Ectodermal cell (in vitro differentiated cells): ENCODE measurements at regions not wholly inside any gene's neighbourhood (a gene's known extent, or its start where the extent isn't known, plus 50 kb on each side); places are given as distances from the start of the nearest gene placed in this dataset.

Source experiments
- H3K27ac ChIP-seq: 2 replicates; pipeline ENCODE4 v1.7.0; 2013; ENCODE audit warnings: mild to moderate bottlenecking, low read depth, low read length; ENCODE audit not compliant: insufficient read depth, poor library complexity, severe bottlenecking
- H3K27me3 ChIP-seq: 2 replicates; pipeline ENCODE4 v1.7.0; 2013; ENCODE audit warnings: mild to moderate bottlenecking, low read length; ENCODE audit not compliant: insufficient read depth, control insufficient read depth, poor library complexity, severe bottlenecking
- H3K36me3 ChIP-seq: one replicate; pipeline ENCODE4 v1.7.0; 2013; ENCODE audit warnings: low read length; ENCODE audit not compliant: control insufficient read depth, insufficient read depth
- H3K4me1 ChIP-seq: one replicate; pipeline ENCODE4 v1.7.0; 2013; ENCODE audit warnings: low read length; ENCODE audit not compliant: control insufficient read depth, insufficient read depth
- H3K4me3 ChIP-seq: 2 replicates; pipeline ENCODE4 v1.7.0; 2013; ENCODE audit warnings: low read depth, low read length, control low read depth; ENCODE audit not compliant: insufficient read depth
- H3K9me3 ChIP-seq: 2 replicates; pipeline ENCODE4 v1.7.0; 2013; ENCODE audit warnings: mild to moderate bottlenecking, low read length, moderate library complexity; ENCODE audit not compliant: control insufficient read depth
- WGBS, 2 experiments: methylation state at CpG; one replicate each; pipeline ENCODE4 v1.1.7; 2013; ENCODE audit warnings: missing lambda C conversion rate in 2 of 2; 5-methylcytosine and 5-hydroxymethylcytosine counted together

DNA sequence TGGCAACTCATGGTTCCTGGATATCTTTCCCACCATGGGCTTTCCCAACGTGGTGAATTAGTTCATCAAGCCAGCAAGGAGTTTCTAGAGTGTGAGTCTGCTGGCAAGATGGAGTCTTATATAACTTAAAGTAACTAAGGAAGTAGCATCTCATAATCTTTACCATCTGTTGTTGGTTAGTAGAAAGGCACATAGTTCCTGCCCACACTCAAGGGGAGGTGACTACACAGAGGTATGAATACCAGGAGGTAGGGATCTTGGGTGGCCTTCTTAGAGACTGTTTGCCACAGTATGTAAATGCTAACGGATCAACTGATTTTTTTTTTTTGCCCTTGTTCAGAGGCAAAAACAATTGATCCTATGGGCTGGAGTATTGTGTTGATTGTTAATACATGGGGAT lies 446.9 kb downstream of the ATP23 start:
- Histone ChIP-seq H3K4me1 (no peaks in the 10 kb centered on the region), H3K27me3 (no peaks in the 10 kb centered on the region), H3K36me3 (no peaks in the 10 kb centered on the region), H3K9me3 (no peaks in the 10 kb centered on the region), H3K27ac (no peak overlapping the region), H3K4me3 (no peak overlapping the region)
- WGBS, 2 experiments: 87 to 95% methylated on average over 2 of the region's 2 CpGs

DNA sequence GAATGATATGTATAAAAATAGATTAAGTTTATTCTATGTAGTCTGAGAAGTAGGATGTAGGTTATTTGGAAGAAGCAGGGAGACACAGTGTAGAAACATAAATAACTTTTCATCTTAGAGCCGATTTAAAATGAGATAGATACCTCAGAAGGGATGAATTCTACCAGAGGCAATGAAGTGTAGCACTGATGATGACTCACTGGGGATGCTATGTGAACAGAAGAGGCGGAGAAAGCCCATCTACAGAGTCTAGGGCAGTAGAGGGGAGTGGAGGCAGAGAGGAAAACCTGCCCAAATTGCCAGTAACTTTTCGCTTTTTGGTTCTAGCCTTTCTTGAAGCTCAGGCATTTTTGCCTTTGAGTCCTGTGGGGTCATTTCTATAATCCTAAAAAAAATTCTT lies 451.8 kb downstream of the ATP23 start:
- Histone ChIP-seq H3K4me1 (no peaks in the 10 kb centered on the region), H3K4me3 (no peak overlapping the region), H3K27me3 (no peaks in the 10 kb centered on the region), H3K36me3 (no peaks in the 10 kb centered on the region), H3K9me3 (no peaks in the 10 kb centered on the region), H3K27ac (no peak overlapping the region)
- WGBS, 2 experiments: 90 to 96% methylated on average over 3 of the region's 3 CpGs

DNA sequence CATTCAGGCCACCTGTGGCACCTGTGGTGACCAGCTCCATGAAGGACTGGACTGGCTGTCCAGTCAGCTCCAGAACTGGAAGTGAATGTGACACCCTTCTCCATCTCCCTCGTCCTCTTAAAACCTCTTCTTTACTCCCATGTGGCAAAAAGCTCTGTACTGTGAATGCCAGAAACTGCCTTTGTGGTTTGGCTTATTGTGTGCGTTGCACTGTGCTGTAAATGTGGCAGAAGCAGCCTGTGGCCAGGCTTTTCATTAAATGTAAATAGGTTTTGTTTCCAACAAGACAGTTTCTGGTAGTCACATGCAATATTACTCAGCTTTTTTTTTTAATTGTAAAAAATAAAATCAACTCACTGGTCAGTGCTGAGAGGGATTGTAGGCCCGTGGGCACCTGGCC lies 453.7 kb downstream of the ATP23 start:
- no peak overlapping the region for H3K27ac ChIP-seq
- H3K9me3 ChIP-seq: no peaks in the 10 kb centered on the region
- no peaks in the 10 kb centered on the region for H3K4me1 ChIP-seq
- WGBS, 2 experiments: 94 to 96% methylated on average over 3 of the region's 3 CpGs
- no peaks in the 10 kb centered on the region for H3K36me3 ChIP-seq
- no peak overlapping the region for H3K4me3 ChIP-seq
- no peaks in the 10 kb centered on the region for H3K27me3 ChIP-seq

DNA sequence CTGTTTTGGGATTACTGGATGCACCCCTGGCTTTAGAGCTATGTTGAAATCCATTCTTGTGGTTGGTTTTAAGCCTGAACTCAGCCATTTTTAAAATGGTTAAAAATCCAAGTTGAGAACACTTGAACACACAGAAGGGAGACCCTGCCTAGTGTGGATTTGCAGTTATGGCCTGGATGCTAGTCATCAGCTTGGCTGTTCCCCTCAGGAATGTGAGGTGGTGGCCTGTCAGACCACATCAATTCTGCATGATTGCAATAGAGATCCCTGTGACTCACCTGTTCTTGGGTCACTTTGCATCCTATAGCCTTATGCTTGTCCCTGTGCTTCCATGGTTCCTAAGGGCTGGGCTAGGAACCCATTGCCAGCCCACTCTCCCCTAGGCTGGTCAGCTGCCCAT lies 454.1 kb downstream of the ATP23 start:
- Histone ChIP-seq H3K36me3 (no peaks in the 10 kb centered on the region), H3K27ac (no peak overlapping the region), H3K4me3 (no peak overlapping the region), H3K27me3 (no peaks in the 10 kb centered on the region), H3K9me3 (no peaks in the 10 kb centered on the region), H3K4me1 (no peaks in the 10 kb centered on the region)

DNA sequence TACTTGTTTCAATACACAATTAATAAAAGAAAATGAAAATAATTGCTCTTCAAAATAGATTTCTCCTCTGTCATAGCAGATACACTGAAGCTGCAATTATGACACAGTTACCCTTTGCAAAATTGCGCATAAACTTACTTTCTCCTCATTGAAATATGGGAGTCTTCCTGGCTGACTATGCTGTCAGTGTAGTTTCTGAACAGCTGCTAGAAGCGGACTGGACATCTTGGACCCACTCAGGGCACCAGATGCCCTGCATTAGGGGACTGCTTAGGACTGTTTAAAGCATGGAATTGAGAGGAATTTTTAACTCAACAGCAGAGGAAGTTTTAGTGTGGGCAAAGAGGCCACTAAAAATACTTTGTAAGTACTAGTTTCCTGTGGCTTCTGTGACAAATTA lies 454.9 kb downstream of the ATP23 start:
- no peak overlapping the region for H3K27ac ChIP-seq
- no peaks in the 10 kb centered on the region for H3K36me3 ChIP-seq
- no peaks in the 10 kb centered on the region for H3K4me1 ChIP-seq
- no peak overlapping the region for H3K4me3 ChIP-seq
- no peaks in the 10 kb centered on the region for H3K9me3 ChIP-seq
- 95 to 97% methylated on average over 2 of the region's 2 CpGs for WGBS, 2 experiments
- H3K27me3 ChIP-seq: no peaks in the 10 kb centered on the region

DNA sequence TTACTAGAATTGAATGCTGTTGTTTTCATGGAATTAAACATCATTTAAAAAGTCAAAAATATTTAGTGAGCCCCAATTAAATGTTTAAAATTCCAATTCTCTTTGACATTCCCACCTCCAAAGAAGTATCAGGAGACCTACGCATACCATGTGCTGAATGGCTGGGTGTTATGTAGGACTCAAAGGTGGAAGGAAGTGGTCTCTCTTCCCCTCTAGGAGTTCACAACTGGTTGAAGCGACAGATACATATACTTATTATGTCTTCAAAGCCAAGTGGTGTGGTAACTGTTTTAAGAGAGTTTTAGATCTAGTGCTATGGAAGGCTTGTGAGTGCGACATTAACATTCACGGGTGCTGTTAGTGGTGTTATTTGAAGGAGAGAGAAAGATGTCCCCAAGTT lies 464.0 kb downstream of the ATP23 start:
- H3K4me3 ChIP-seq: no peak overlapping the region
- 91 to 98% methylated on average over 3 to 4 of the region's 4 CpGs for WGBS, 2 experiments
- no peaks in the 10 kb centered on the region for H3K27me3 ChIP-seq
- H3K27ac ChIP-seq: no peak overlapping the region
- no peaks in the 10 kb centered on the region for H3K4me1 ChIP-seq
- H3K9me3 ChIP-seq: no peaks in the 10 kb centered on the region
- no peaks in the 10 kb centered on the region for H3K36me3 ChIP-seq

DNA sequence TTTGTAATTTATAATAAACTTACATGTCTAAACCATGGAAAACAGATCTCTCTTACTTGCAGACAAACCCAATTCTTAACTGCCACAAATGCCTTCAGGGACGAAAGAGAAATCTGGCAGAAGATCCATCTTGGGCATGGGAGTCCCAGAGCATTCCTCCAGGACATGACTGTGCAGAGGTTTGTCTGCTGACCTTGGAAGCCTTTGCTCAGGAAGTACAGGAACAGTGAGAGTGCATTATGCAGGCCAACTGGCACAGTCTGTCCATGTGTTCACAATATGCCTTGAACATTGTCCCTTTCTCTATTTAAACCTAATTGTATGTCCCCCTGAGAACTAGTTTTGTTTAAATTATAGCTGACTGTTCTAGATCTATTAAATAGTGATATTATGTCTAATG lies 467.1 kb downstream of the ATP23 start:
- no peak overlapping the region for H3K27ac ChIP-seq
- 96 to 100% methylated on average over 1 of the region's 1 CpG for WGBS, 2 experiments
- H3K27me3 ChIP-seq: no peaks in the 10 kb centered on the region
- no peaks in the 10 kb centered on the region for H3K36me3 ChIP-seq
- no peaks in the 10 kb centered on the region for H3K9me3 ChIP-seq
- H3K4me3 ChIP-seq: no peak overlapping the region
- H3K4me1 ChIP-seq: no peaks in the 10 kb centered on the region

DNA sequence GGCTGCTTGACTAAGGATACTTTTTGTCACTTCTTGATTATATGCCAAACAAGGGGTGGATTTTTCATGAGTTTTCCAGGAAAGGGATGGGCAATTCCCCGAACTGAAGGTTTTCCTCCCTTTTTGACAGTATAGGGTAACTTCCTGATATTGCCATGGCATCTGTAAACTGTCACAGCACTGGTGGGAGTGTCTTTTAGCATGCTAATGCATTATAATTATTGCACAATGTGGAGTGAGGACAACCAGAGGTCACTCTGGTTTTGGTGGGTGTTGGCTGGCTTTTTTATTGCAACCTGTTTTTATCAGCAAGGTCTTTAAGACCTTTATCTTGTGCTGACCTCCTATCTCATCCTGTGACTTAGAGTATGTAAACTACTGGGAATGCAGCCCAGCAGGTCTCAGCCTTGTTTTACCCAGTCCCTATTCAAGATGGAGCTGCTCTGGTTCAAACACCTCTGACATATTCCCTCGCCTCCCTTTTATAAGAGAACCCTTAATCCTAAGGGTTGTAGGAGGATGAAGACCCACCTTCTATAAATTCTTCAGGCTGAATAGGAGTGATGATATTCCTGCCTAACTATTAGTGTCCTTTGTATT lies 471.2 kb downstream of the ATP23 start:
- peaks cover 7% of the 10 kb centered on the region for H3K4me1 ChIP-seq
- H3K4me3 ChIP-seq: no peak overlapping the region
- no peaks in the 10 kb centered on the region for H3K27me3 ChIP-seq
- WGBS, 2 experiments: 80 to 95% methylated on average over 1 to 2 of the region's 2 CpGs
- H3K36me3 ChIP-seq: no peaks in the 10 kb centered on the region
- H3K9me3 ChIP-seq: no peaks in the 10 kb centered on the region
- no peak overlapping the region for H3K27ac ChIP-seq

DNA sequence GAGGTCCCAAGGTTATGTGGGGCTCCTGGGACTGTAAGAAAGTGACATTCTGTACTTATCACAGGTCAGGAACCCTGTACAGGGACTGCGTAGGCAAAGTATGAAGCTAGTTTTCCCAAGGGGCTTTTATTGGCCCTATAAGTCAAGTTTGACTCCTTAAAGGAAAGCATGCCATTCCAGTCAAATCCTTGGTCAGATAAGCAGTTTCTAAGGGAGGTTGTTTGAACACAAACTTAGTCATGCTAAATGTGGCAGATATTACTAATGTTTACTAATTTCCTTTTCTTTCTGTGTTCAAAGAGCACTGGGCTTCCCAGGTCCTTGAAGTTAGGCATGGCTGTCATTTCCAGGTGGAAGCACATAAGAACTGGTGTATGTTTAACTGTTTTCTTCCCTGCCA lies 472.4 kb downstream of the ATP23 start:
- H3K27ac ChIP-seq: no peak overlapping the region
- no peaks in the 10 kb centered on the region for H3K27me3 ChIP-seq

DNA sequence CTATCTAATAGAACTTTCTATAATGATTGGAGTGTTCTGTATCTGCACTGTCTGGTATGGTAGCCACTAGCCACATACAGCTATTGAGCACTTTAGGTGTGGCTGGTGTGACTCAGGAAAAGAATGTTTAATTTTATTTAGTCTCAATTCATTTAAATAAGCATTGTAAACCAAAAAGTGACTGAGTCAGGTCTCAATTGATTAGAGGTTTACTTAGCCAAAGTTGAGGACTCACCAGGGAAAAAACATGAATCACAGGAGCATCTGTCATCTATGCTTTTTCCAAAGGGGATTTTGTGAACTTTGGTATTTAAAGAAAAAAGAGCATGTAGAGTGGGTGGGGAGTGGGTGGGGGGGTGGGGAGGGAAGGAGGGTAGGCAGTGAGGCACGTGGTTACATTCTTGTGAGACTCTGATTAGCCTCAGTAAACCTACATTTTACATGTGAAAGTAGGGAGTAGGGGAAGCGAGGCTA lies 473.1 kb downstream of the ATP23 start:
- no peaks in the 10 kb centered on the region for H3K9me3 ChIP-seq
- 54% methylated on average over 2 of the region's 2 CpGs for WGBS, 2 experiments
- no peaks in the 10 kb centered on the region for H3K36me3 ChIP-seq
- no peak overlapping the region for H3K27ac ChIP-seq
- H3K4me1 ChIP-seq: peaks cover 7% of the 10 kb centered on the region
- no peaks in the 10 kb centered on the region for H3K27me3 ChIP-seq
- H3K4me3 ChIP-seq: no peak overlapping the region

More for the DNA sequence above, 472.4 kb downstream of the ATP23 start:
- WGBS, 2 experiments: 98 to 100% methylated on average over 1 of the region's 1 CpG
- Histone ChIP-seq H3K4me1 (peaks cover 7% of the 10 kb centered on the region), H3K36me3 (no peaks in the 10 kb centered on the region), H3K4me3 (no peak overlapping the region), H3K9me3 (no peaks in the 10 kb centered on the region)

DNA sequence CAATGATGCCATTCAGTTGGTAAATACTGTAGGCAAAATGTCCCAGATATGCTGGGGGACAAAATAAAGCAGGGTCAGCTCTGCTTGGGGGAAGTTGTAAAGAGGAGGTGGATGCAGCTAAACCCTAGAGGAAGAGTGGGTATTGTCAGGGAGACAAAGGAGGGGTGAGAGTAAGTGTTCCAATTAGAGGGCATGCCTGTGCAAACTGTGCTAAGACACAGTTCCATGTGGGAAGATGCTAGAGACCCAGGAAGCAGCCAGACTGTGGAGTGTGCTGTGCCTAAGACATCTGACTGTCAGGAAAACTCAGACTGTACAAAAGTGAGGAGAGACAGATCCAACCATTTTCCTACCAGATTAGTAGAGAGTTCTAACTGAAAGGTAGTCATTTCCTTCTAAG lies 474.3 kb downstream of the ATP23 start:
- Histone ChIP-seq H3K4me1 (peaks cover 7% of the 10 kb centered on the region), H3K27me3 (no peaks in the 10 kb centered on the region), H3K36me3 (no peaks in the 10 kb centered on the region), H3K9me3 (no peaks in the 10 kb centered on the region), H3K27ac (no peak overlapping the region), H3K4me3 (no peak overlapping the region)
